GM19035 (cell line): ENCODE measurements at regions not wholly inside any gene's neighbourhood (a gene's known extent, or its start where the extent isn't known, plus 50 kb on each side); places are given as distances from the start of the nearest gene placed in this dataset.
"Not testable (repeated sequence)": the region's sequence is repeated elsewhere in the genome, so short reads cannot be mapped to it uniquely, and the experiment has no call there.

Experiments used
- ATAC-seq: cut with Tn5 transposase; IDR thresholded peaks from one replicate; pipeline ENCODE4 v1.9.1; 2021; ENCODE audit not compliant: unreplicated experiment

DNA sequence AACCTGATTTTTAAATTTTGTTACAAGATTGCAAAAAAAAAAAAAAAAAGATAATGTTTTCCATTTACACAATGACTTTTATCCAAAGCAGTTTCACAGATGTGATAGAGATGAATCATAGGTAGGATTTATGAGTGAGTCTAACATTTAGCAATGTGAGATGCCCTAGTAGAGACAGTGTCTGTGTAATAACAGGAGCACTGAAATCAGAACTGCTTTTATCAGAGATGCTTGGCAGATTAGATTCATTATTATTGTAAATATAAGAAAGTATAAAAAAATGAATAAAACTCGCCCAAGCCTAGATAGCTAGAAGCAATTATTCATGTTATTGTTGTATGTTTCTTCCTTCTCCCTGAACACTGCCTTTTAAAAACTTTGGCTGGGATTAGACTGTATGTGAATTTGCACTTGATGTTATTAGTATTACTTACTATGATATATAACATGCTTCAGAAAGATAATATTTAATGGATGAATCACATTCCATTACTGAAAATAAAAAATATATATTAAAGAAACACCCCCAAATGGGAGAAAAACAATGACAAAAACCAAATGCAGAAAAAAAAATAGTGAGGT is 567.3 kb upstream of the KLF4 start:
- ATAC-seq, result no peak

DNA sequence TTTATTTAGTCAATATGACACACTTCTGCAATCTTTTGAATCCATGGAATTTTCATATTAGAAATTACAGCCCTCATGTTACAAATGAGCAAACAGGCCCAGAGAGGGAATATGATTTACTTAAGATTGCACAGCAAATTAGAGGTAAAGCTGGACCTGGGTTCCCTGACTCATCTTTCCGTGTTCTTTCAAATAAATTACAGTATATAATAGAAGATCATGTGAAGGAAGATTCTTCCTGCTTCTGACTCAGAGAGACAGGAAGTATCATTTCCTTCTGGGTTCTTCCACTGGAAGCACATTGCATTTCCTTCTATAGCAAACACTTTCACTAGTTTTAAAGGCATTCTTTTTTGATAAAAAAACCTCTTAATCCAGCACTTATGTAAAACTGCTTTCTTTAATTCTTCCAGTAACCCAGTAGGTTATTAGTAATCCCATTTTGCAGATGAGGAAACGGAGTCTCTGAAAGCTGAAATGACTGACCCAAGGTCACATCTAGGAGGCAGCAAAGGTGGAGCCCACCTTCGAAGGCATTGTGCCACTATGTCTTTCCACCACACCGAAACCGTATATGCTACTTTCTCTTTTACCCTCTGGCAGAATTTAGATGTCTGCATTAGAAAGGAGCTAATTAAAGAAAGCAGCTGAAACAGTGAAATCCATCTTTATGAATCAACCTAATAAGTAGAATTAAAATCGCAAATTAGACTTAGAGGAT is 566.7 kb upstream of the KLF4 start:
- ATAC-seq, result no peak

DNA sequence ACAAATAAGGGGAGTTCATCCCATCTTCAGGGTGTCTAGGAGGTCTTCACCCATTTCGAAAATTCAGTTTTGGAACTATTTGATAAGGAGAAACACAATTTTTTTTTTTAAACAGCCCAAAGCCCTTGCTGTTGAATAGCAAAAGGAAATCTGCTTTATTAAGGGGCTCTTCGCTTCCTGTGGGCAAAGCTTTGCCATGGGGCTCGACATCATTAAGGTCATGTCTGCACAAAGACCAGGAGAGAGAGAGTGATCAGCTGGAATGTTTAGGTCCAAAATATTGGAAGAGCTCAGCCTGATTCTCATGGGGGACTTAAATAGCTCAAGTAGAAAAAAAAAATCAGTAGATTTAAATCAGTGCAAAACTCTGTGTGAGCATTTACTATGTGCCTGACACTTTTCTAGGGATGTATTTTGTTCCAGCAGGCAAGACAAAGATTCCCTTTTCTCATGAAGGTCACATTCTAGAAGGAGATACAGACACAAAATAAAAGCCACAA is 564.6 kb upstream of the KLF4 start:
- ATAC-seq, result no peak

DNA sequence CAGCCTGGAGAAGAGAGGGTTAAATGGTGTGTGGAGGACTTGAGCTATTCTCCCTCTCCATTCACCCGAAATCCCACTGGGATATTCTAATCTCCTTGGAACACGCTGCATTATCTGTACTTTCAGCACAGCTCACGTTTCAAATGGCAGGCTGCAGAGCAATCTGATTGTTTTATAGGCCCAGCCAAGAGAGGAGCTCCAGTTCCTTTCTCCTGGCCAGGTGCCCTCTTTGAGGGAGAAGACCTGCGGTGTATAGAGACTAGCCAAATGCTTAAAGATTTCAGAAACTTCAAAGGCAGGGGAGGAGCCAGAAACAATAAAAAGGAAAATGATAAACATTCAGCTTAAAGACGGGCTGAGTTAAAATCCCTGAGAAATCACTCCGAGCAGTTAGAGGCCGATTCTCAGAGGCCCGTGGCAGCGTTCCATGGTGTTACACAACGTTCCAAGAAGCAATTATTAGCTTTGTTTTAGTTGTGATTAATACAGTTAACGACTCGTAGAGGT is 564.0 kb upstream of the KLF4 start:
- no peak for ATAC-seq

DNA sequence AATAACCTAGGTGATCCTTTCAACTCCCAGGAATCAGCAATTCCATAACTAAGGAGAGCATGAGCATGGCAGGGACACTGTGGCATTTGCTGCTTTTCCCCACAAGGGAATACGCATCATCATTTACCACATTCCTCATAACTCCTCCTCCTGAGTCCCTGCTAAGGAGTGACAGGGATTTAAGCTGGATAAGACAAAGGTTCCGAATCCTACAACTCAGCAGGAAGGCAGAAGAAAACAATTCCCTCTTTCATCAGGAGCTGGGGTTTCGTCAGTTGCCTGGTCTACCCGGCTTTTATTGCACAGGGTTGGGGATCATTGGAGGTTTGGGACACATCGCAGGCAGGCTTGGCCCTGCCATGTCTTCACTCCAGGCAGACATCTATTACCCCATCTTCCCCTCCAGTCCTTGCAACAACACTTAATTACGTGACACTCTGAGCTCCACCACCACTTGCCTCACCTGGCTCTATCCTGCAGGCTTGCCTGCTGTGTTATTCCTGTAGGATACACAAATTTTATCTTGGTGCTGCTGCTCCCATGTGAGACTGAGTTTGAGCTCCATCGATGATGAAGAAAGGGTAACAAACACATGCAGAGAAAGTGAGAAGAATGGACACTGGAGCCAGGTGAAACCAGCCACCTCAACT is 563.0 kb upstream of the KLF4 start:
- ATAC-seq, result no peak

DNA sequence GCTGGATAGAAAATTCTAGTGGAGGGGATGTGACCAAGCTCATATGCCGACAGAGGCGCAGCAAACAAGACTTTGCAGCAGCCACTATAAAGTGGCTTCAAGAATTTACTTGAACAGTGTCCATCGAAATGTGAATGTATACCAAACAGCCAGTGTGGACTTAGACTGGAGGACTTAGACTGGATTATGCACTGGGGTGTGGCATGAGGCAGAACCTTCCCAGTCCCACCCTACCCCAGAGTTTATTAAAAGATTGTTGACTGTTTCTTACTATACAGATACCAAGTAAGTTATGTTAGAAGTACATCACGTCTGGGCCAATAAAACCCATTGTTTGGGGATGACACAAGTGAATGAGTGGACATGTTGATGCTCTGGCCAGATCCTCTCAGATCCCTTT is 561.3 kb upstream of the KLF4 start:
- no peak for ATAC-seq

DNA sequence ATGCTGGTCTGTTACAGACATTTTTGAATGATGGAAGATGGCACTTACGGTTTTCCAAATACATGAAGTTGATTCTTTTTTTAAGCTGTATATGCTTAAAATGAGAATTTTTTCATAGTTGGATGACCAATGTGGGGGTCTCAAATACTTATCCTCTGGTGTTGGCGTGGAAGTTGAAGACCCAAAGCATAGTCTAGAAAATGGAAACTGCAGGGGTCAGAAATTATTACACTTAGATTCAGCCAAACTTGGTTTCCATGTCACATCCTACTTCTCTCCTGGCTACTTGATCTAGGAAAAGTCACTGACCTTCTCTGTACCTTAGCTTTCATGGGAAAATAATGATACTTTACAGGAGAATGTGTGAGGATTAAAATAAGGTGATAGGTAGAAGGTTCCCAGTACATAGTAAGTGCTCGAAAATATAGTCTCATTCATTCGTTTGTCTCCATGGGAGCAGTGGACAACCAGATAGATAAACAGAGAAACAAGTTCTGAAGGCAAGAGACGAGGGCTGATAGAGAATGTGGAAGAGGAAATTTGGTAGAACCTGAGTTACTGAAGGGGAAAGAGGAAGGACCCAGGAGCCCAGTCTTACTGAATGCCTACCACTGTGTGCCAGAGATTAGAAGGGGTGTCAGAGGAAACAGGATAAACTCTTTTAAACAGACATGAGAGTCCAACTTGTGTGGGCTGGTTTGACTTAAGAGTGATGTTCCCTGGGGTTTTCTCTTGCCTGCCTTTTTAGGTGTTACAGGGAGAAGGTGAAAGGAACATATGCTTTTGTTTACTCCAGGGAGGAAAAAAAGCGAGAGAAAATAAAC is 560.3 kb upstream of the KLF4 start:
- ATAC-seq, result no peak

DNA sequence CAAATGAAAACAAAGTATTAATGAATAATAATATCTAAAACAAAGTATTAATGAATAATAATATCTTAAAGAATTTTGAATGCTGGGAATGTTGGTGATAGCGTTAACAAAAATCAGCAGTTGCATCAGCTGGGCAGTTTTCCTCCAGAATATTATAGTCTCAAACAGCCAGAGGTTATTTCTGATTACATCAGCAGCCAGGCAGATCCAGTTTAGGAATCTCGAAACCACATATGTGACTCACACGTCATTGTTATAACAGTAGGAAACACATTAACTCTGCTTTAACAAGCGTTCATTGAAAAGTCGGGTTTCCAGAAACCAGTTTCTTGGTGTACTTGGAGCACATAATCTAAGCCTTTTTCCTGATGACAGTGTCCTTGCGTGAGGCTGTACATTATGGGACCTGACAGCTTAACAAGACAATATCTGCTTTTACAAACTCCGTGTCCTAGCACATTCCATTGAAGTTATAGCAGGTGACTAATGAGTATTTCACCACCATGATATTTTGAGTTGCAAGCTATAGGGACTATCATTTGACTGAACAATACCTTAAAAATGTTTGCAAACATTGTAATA is 559.5 kb upstream of the KLF4 start:
- no peak for ATAC-seq

DNA sequence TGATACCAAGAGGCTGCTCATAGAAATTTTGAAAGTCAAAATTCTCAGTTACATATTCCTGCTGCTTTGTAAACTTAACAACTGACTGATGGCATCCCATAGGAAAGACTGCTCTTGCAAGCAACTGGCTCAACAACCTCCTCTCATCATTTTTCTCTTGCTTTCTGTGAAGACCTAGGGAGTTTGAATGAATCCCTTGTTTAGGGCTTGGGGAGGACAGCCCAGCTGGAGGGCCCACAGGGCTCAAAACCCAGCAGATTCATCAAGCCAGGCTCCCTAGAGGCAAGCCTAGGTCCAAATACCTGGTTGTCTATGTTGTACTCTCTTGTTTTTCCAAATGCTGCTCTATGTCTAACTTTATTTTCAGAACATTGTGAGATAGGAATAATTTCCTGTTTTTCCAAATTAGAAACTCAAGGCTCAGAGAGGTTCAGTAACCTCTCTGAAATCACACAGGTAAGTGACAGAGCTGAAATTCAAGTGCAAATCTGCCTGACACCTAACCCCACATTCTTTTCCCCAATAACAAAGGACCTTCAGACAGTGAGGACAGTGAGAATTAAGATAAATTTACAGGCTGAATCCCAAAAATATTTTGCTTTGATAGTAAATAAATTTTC is 558.9 kb upstream of the KLF4 start:
- no peak for ATAC-seq

DNA sequence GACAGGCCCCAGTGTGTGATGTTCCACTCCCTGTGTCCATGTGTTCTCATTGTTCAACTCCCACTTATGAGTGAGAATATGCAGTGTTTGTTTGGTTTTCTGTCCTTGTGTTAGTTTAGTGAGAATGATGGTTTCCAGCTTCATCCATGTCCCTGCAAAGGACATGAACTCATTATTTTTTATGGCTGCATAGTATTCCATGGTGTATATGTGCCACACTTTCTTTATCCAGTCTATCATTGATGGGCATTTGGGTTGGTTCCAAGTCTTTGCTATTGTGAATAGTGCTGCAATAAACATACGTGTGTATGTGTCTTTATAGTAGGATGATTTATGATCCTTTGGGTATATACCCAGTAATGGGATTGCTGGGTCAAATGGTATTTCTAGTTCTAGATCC is 558.2 kb upstream of the KLF4 start:
- ATAC-seq, result not testable (repeated sequence)

DNA sequence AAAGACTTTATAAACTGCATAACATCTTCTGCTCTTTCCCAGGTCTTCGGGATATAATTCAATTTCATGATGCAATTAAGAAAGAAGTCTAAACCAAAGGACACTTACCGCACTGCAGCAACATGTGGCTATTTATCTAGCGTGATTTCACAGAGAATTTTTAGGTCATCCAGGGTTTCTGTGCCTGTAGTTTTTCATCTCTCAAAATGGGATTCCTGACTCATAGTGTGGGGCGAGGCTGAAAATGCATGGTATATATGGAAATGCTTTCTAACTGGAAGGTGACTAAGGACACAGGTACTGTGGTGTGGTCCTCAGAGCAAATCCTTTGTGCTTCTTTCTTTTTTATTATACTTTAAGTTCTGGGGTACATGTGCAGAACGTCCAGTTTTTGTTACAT is 557.7 kb upstream of the KLF4 start:
- no peak for ATAC-seq

DNA sequence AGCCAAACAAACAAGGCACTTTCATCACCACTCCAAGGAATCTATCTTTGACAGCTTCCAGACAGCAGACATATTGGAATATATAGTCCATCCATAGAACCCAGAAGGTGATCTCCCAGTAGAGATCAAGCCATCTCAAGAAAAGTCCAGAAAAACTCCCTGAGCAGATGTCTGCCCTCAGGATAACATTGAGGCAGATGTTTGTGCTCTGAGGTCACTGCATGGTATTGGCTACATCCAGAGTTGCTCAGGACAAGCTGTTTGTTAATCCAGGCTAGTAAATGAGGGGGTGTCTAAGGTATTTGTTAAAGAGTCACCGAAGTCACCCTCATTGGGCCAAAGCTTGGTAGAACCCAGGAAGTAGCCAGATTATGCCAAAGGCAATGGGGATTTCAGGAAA is 556.3 kb upstream of the KLF4 start:
- ATAC-seq, result no peak

DNA sequence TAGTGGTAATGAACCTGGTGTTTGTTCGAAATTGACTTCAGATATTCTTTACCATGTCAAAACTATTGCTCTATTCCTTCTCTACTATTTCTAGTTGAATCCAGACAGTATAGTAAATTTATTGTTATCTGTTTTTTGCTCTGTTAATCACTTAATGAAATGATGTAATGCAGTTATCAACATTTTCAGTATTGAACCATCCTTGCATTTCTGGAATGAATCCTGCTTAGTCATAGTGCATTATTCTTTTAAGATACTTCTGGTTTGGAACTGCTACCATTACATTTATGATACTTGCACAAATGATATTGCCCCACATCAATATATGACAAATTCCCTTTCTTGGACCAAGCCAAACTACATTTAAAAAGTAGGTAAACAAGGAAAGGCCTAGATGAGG is 554.0 kb upstream of the KLF4 start:
- ATAC-seq, result no peak

DNA sequence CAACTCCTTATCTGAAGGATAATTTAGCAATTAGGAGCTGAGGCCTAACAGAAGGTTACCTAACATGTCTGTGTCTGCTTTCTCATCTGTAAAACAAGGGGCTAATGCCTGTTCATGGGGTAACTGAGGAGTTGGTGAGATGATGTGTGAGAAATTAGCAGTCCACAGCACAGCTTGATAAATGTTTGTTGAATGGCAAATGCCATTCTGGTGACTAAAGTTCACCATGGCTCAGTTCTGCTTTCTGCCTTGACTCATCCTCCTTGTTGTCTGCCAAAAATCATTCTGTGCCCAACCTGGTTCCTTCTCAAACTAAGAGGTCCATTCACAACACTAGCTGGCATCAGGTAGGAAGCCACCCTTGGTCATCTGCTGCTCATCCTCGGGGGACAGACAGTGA is 552.0 kb upstream of the KLF4 start:
- no peak for ATAC-seq

DNA sequence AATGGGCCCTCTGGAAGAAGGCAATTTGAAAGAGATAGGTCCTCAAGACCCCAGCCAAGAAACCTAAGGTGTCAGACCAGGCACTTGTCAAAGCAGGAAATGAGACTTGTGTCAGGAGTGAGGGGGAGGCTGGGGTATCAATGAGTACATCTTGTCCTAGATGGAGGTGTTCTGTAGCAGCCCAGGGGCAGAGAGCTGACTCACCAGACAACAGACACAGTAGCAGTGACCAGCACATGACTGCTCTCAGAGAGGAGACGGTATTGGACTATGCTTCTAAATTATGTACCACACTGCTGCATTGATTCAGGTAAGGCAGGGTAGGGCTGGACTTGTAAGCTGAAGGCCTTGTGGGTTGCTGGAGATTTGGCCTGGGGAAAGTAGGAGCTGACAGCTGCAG is 551.2 kb upstream of the KLF4 start:
- no peak for ATAC-seq

DNA sequence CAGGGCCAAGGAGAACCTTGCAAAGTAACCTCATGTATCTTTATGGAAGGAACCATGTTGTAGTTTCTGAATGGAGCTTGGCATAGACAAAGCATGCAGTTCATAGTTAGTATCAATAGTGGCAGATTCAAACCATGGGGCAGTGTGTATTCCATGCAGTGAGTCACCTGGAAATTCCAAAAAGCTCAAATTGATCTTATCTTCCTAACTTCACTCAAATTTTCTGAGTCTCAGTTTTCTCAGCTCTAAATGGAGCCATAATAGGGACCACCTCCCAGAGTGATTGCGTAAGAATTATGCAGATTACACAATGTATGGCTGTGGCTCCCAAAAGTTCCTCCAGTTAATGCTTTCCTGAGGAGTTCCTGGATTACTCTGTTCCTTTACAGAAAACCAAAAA is 549.9 kb upstream of the KLF4 start:
- ATAC-seq, result no peak

DNA sequence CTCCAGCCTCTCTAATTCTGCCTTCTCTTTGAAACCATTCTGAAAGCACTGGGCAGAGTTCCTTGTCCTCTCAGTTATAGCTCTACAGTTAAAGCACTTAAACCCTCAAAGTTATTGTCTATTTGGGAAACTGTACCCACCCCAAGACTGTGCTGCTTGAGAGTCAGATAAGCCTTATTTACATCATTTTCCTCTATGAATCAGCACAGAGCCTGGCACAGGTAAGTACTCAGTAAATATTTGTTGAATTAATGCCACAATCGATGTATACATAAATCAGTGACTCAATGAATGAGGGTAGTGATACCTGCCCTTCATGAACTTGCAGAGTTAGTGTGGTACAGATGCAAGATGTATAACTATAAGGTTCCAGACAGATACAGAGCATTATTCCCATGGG is 549.4 kb upstream of the KLF4 start:
- no peak for ATAC-seq

DNA sequence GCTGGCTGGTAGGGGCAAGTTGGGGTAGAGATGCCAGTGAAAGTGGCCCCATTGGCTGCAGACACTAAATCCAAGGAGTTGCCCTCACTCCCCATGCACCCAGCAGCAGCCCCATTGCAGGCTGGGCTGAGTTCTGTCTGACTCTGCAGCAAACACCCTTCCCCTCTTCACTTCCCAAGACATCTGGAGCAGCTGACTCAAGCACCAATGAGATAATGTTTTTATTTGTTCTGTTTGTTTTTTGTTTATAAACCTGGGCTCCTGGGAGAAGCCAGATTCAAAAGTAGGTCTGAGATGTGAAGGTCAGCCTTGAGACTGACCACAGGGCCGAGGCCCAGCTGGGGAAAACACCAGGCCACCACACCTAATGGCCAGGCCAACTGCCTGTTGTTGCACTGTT is 545.9 kb upstream of the KLF4 start:
- no peak for ATAC-seq

DNA sequence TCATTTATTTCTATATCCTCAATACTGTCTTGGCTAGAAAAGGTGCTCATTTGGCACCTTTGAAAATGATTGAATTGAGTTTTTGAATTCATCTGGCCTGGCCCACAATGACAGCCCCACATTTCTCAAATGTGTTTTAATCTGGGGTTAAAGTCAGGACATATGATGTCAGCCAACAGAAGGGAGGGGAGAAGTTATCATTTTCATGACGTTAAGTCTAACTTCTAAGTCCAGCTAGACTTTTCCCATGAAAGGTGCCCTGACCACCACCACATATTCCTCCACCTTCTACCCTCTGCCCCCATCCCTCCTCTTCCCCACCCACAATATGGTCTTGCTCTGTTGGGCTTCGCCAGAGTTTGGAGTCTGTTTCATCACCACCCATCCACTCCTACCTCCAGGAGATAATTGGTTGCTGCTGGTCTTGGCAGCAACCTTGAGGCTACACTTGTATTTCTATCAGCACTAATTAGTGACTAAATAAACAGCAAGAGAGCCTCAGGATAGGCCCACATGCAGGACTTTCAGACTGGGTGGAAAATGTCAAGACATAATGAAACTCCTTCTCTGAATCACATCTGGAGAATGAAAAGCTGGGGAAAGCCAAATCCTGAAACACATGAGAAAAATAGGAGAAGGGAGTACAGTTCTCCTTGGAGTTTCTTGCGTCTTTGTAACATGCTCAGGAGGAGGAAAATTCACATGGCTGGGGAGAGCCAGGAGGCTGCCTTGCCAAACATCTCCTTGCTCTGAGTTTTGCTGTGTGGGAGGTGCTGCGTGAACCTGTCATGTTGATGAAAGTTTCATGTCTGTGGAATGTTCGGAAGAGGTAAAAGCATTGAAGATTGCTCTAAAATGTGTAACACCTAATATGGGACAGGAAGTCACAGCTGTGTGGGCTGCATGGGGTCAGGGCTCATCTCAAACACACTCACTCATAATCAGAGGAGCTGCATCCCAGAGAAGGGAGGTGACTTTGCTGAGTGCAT is 544.7 kb upstream of the KLF4 start:
- ATAC-seq, result no peak
